PC-9 (cell line): ENCODE measurements at regions not wholly inside any gene's neighbourhood (a gene's known extent, or its start where the extent isn't known, plus 50 kb on each side); places are given as distances from the start of the nearest gene placed in this dataset.

Source experiments
- BruUV-seq: library from RNA; stranded (reverse); fragments of 400-500 nt; replicated peaks from 2 replicates; lab custom pipeline; 2021; lab: Mats Ljungman, UMichigan
- CTCF ChIA-PET: fragments of 300-600 bp; sonication (Branson Sonifier 250); formaldehyde crosslinking; loops from one replicate; lab custom pipeline; 2022; ENCODE audit warnings: antibody characterized with exemption; lab: Charles Lee
- POLR2A ChIA-PET: fragments of 300-600 bp; sonication (Branson Sonifier 250); formaldehyde crosslinking; loops from one replicate; lab custom pipeline; 2022; ENCODE audit warnings: antibody characterized with exemption; ENCODE audit not compliant: unreplicated experiment; lab: Charles Lee
- DNase-seq, 2 experiments: peaks; one replicate each; pipeline versions ENCODE4 v3.0.0 to v3.0.0-alpha.2; 2015 to 2022; ENCODE audit warnings: mixed read lengths in 1 of 2
- H2AFZ ChIP-seq: fragments of 200-600 bp; sonication (generic); 2 replicates; pipeline ENCODE4 v1.8.1; 2017; ENCODE audit warnings: antibody characterized with exemption
- H3F3A ChIP-seq: fragments of 200-600 bp; sonication (generic); 2 replicates; pipeline ENCODE4 v1.8.1; 2017; ENCODE audit warnings: antibody characterized with exemption, mild to moderate bottlenecking, low read depth; ENCODE audit not compliant: insufficient read depth
- H3K27ac ChIP-seq: fragments of 200-600 bp; sonication (generic); 2 replicates; pipeline ENCODE4 v1.6.1; 2016; ENCODE audit warnings: mixed run types
- H3K27me3 ChIP-seq: fragments of 200-600 bp; sonication (generic); 2 replicates; pipeline ENCODE4 v1.6.1; 2016; ENCODE audit warnings: low read depth, mixed run types; ENCODE audit not compliant: insufficient read depth
- H3K36me3 ChIP-seq: fragments of 200-600 bp; sonication (generic); 2 replicates; pipeline ENCODE4 v1.6.1; 2016; ENCODE audit warnings: low read depth, mixed run types
- H3K4me1 ChIP-seq: fragments of 200-600 bp; sonication (generic); replicated peaks from 2 replicates; pipeline ENCODE4 v1.6.1; 2016; ENCODE audit warnings: mixed run types; ENCODE audit not compliant: insufficient read depth
- H3K4me2 ChIP-seq: fragments of 200-600 bp; sonication (generic); 2 replicates; pipeline ENCODE4 v1.6.1; 2017; ENCODE audit warnings: mixed run types
- H3K4me3 ChIP-seq: fragments of 200-600 bp; sonication (generic); 2 replicates; pipeline ENCODE4 v1.6.1; 2016; ENCODE audit warnings: mixed run types
- H3K79me2 ChIP-seq: fragments of 200-600 bp; sonication (generic); 2 replicates; pipeline ENCODE4 v1.6.1; 2017; ENCODE audit warnings: low read depth, mixed run types
- H3K9me2 ChIP-seq: fragments of 200-600 bp; sonication (generic); 2 replicates; pipeline ENCODE4 v1.8.1; 2017; ENCODE audit warnings: mild to moderate bottlenecking; ENCODE audit not compliant: insufficient read depth
- H3K9me3 ChIP-seq: fragments of 200-600 bp; sonication (generic); 2 replicates; pipeline ENCODE4 v1.8.1; 2016; ENCODE audit warnings: low read depth; ENCODE audit not compliant: insufficient read depth
- H4K20me1 ChIP-seq: fragments of 200-600 bp; sonication (generic); 2 replicates; pipeline ENCODE4 v1.8.1; 2017; ENCODE audit not compliant: insufficient read depth
- CTCF ChIP-seq: fragments of 200-600 bp; sonication (generic); conservative IDR thresholded peaks from 2 replicates; pipeline ENCODE4 v1.6.1; 2017; ENCODE audit warnings: mixed run types, antibody characterized with exemption, mild to moderate bottlenecking, moderate library complexity
- EZH2 ChIP-seq: fragments of 200-600 bp; sonication (generic); IDR thresholded peaks from 2 replicates; pipeline ENCODE4 v1.8.0; 2017; ENCODE audit warnings: antibody characterized with exemption, low read depth
- intact Hi-C: fragments of 100-400 bp; cut with micrococcal nuclease; formaldehyde crosslinking; loops from one replicate; pipeline ENCODE4 v1.10.0; 2022; ENCODE audit not compliant: unreplicated experiment

GRCh38 chr5:164012371-164012770, 507.0 kb downstream of the MAT2B start:
- no peak for DNase-seq
- Histone ChIP-seq H3F3A (no peaks in the 10 kb centered on the region), H3K9me3 (no peaks in the 10 kb centered on the region), H2AFZ (no peak overlapping the region), H3K4me2 (no peak overlapping the region), H3K27ac (no peak overlapping the region), H3K36me3 (no peaks in the 10 kb centered on the region), H3K9me2 (no peaks in the 10 kb centered on the region), H3K4me1 (no peaks in the 10 kb centered on the region), H3K79me2 (no peaks in the 10 kb centered on the region), H3K27me3 (no peaks in the 10 kb centered on the region), H4K20me1 (no peaks in the 10 kb centered on the region), H3K4me3 (no peak overlapping the region)
- no TSS peak for BruUV-seq
- ChIA-PET CTCF (no interaction called here), POLR2A (no interaction called here)
- intact Hi-C loops = loop anchor here (5.0 kb wide), 2 partner anchors 315 to 450 kb away; no protein-coding TSS in a partner anchor
- TF ChIP-seq CTCF (no peak), EZH2 (no peak)

GRCh38 chr5:164013077-164013670, 507.8 kb downstream of the MAT2B start:
- H2AFZ ChIP-seq = no peak overlapping the region
- no peak overlapping the region for H3K27ac ChIP-seq
- CTCF ChIA-PET = no interaction called here
- H3K27me3 ChIP-seq = no peaks in the 10 kb centered on the region
- H3K9me3 ChIP-seq = no peaks in the 10 kb centered on the region
- H3K9me2 ChIP-seq = no peaks in the 10 kb centered on the region
- H3K4me2 ChIP-seq = no peak overlapping the region
- no peaks in the 10 kb centered on the region for H4K20me1 ChIP-seq
- H3K4me1 ChIP-seq = no peaks in the 10 kb centered on the region
- TF ChIP-seq CTCF = peak; percentile 80
- TF ChIP-seq EZH2 = no peak
- H3K79me2 ChIP-seq = no peaks in the 10 kb centered on the region
- H3F3A ChIP-seq = no peaks in the 10 kb centered on the region
- H3K36me3 ChIP-seq = no peaks in the 10 kb centered on the region
- H3K4me3 ChIP-seq = no peak overlapping the region
- POLR2A ChIA-PET = no interaction called here
- intact Hi-C loops = loop anchor here (1.0 to 5.0 kb wide), 4 partner anchors 316 to 1196 kb away; no protein-coding TSS in a partner anchor
- BruUV-seq = no TSS peak
- peak; percentile 29 to 39 for DNase-seq

GRCh38 chr5:164020116-164020515, 514.7 kb downstream of the MAT2B start:
- DNase-seq = no peak
- H4K20me1 ChIP-seq = no peaks in the 10 kb centered on the region
- H3F3A ChIP-seq = no peaks in the 10 kb centered on the region
- ChIA-PET POLR2A (no interaction called here), CTCF (no interaction called here)
- no peak overlapping the region for H3K4me3 ChIP-seq
- H3K27ac ChIP-seq = no peak overlapping the region
- H3K9me2 ChIP-seq = no peaks in the 10 kb centered on the region
- no peaks in the 10 kb centered on the region for H3K4me1 ChIP-seq
- intact Hi-C loops = no loop called here
- H3K4me2 ChIP-seq = no peak overlapping the region
- H2AFZ ChIP-seq = no peak overlapping the region
- BruUV-seq = no TSS peak
- H3K27me3 ChIP-seq = peaks cover 5% of the 10 kb centered on the region; the same call in 1 of the 2 replicates
- no peaks in the 10 kb centered on the region for H3K9me3 ChIP-seq
- TF ChIP-seq CTCF (no peak), EZH2 (no peak)
- no peaks in the 10 kb centered on the region for H3K79me2 ChIP-seq
- no peaks in the 10 kb centered on the region for H3K36me3 ChIP-seq
